NCI-H2107 treated with DMSO at 0.1 percent for 48 hours (cell line): ENCODE measurements at regions not wholly inside any gene's neighbourhood (a gene's known extent, or its start where the extent isn't known, plus 50 kb on each side); places are given as distances from the start of the nearest gene placed in this dataset.
"Not testable (repeated sequence)": the region's sequence is repeated elsewhere in the genome, so short reads cannot be mapped to it uniquely, and the experiment has no call there.

Source experiments
- DNase-seq: peaks from one replicate; lab custom pipeline; 2025; ENCODE audit not compliant: unreplicated experiment; lab: John Stamatoyannopoulos, UW

DNA sequence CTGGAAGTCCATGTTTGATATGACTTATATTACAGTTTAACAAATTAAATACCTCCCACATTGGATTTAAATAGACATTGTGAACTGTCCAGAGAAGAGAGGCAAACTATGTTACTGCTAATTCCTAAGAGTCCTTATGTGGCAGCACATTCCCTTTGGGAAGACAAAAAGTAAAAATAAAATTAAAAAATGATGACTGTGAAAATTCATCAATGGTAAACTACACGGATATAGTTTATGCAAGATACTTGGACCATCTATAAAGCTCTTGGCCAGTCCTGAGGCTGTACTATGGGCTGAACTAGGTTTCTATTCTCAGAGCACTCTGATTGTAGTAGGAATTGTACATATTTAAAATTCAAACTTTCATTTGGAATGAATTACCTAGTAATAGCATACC is 206.4 kb downstream of the LRRK2 start:
- no peak for DNase-seq

DNA sequence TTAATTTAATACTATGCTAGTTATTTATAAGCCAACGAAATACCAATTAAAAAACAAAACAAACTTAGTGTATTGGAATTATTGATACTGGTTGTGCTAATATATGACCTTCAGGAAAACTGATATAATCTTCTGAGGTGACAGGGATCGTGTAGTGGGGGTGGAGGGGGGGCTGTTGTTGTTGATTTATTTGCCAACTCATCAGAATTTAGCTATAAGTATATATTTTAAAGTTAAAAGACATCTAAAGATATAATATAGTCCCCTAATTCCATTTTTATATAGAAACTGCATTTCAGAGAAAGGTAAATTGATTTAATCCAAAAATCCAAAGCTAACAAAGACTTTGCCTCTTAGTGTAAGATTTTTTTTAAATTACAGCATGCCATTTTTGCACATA is 210.5 kb downstream of the LRRK2 start:
- no peak for DNase-seq

DNA sequence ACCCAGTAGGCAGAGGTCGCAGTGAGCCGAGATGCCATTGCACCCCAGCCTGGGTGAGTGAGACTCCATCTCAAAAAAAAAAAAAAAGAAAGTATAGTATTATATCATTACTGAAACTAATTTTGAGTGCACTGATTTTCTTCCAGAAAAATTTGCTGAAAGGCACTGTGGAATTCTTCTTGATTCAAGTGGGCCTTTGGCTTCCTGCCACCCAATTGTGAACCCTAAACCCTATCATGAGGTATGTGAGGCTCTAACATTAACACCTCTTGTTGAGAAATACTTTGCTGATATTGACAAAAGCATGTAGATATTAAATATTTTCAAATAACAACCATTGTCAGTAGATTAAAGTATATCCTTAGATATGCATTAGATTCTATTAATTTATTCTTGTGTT is 211.2 kb downstream of the LRRK2 start:
- DNase-seq, result no peak

DNA sequence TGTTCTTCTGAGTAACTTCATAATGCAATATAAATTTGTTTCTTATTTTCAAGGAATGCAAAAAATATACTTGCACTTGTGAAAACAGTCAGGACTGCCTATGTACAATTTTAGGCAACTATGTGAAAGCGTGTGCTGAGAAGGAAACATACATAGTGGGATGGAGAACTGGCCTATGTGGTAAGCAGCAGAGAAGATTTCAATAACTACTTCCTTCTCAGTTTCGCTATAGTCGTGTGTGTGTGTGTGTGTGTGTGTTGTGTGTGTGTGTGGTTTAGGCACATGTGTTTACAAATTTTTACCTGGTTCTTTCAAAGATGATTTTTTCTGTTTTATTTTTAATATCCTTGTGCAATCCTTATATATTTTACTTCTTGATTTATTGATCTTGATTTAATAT is 211.8 kb downstream of the LRRK2 start:
- no peak for DNase-seq

DNA sequence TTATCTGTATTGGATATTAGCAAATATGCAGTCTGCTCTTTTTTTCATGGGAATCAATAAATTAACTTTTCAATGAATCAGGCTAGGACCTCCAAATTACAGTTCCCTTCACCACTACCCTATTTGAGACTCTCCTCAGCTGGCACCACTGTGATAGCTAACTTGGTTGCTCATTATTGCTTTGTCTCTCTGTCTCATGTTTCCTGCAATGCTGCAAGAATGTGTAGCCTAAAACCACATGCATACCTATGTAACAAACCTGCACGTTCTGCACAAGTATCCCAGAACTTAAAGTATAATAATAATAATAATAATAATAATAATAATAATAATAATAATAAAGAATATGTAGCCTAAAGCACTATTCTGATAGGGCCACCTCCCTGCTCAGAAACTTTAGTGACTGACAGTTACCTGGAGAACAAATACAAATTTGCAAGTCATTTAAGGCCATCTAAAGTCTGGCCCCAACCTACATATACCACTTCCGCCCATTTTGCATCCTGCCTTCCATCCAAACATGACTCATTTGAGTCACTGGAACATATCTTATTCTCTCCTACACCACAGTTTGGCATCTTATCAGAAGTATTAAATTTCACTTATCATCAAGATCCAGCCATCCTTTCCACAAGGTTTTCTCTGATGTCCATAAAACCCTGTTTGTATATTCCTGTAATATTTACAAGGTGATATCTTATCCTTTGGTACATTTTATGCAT is 215.1 kb downstream of the LRRK2 start:
- no peak for DNase-seq

DNA sequence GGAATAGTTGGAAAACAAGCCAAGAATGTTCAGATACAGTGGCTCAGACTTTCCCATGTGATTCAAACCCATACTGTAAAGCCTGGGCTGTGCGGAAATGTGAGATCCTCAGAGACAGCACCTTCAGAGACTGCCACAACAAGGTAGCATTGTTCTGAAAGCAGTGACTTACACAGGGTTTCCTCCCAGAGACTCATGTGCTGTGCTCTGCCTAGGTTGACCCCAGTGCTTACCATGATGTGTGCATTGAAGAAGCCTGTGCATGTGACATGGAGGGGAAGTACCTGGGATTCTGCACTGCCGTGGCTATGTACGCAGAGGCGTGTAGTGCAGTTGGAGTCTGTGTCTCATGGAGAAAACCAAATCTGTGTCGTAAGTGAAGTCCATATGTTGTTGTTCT is 219.4 kb downstream of the LRRK2 start:
- DNase-seq, result no peak

DNA sequence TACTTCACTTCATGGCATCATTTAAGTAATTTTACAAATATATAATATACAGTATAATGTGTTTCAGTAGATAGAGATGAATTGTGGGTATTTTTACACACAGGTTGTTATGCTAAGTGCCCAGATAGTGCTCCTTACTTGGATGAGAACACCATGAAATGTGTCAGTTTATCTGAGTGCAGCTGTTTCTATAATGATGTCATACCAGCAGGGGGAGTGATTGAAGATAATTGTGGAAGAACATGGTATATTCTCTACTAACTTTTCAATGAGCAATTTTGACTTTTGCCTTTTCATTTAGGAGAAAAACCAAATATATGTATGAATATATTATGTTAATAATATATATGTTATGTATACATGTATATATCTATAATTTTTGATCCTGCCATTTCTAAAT is 221.6 kb downstream of the LRRK2 start:
- DNase-seq, result no peak

DNA sequence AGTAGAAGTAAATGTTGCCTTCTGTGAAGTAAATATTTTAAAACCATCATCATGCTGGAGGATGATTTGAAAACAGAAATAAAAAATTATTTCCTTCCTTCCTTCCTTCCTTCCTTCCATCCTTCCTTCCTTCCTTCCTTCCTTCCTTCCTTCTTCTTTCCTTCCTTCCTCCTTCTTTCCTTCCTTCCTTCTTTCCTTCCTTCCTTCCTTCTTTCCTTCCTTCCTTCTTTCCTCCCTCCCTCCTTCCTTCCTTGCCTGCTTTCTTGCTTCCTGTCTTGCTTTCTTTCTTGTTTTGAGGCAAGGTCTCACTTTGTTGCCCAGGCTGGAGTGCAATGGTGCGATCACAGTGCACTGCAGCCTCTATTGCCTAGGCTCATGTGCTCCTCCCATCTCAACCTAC is 223.7 kb downstream of the LRRK2 start:
- DNase-seq, result not testable (repeated sequence)

DNA sequence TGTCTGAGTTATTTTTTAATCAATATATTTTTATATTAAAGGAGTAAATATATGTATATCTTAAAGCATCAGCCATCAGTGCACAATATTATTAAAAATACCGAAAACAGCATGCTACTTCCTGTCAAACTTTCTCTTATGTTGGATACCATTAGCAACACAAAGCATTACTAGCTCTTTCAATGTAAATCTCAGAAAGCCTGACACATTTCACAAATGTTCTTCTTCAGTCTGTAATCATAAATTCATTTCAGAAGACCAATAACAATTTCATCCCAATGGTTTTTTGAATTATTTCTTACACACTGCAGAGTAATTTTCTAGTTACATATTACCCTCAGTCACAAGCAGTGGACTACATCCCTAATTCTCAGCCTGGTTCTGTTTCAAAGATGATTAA is 226.9 kb downstream of the LRRK2 start:
- no peak for DNase-seq

DNA sequence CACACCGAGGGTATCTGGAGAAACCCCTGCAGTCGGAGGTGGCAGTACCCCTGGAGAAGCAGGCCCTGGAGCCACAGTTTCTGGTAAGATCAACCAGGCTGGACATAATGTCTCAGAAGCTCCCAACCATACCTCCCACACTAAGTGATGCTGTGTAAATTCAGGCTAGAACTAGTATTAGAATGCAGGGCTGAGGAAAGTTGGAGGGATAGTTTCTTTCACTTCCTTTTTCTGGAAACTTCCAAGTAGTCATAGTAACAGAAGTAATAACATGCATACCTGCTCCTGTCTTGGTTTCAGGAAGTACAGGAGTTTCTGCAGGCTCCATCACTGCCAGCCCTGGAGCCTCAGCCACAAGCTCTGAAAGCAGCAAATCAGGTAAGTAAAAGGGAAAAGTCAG is 228.1 kb upstream of the CNTN1 start:
- DNase-seq, result no peak

DNA sequence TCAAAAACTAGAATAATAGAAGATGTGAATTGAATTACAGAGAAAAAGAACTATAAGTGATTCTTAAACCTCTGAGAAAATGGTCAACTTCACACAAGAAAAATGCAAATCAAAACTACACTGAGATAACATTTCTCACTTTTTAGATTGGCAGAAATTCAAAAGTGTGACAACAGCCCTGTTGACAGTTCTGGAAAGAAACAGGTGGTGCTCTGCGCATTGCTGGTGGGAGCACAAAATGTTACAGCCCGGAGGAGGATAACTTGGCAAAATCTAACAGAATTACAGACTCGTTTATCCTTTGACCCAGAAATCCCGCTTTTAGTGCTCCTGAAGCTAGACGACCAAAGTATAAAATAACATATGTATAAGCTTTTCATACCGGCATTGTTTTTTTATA is 222.5 kb upstream of the CNTN1 start:
- DNase-seq, result no peak

DNA sequence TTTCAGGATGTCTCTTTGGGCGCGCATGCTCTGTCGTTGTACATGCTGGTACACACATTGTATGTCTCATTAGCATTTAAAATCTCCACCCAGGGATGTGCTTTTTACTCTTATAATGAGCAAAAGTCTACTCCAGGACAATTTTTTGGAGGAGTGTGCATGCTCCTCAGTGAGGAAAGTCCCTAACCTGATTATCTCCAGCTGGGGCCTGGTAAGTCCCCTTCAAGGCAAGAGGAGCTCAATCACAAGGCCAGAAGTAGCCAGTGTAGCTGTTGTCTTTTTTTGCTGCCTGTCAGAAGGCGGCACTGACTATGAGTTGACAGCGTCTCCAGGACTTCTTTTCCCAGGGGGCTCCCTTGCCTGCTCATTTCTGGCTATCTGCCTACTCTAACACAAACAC is 218.3 kb upstream of the CNTN1 start:
- no peak for DNase-seq

DNA sequence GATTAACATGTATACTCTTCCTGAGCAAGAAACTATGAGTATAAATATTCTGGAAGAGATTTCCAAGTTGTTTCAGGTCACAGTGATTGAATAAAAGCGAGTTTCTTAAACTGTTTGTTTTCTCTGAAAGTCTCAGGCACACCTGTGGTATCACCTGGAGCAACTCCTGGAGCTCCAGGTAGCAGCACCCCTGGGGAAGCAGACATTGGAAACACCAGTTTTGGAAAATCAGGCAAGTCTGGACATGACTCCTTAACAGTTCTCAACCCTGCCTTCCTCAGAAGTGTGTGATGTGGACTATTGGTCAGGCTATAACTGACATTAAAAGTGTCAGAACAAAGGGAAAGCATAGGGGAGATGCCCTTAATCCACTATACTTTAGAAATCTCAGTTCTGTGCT is 217.6 kb upstream of the CNTN1 start:
- no peak for DNase-seq

DNA sequence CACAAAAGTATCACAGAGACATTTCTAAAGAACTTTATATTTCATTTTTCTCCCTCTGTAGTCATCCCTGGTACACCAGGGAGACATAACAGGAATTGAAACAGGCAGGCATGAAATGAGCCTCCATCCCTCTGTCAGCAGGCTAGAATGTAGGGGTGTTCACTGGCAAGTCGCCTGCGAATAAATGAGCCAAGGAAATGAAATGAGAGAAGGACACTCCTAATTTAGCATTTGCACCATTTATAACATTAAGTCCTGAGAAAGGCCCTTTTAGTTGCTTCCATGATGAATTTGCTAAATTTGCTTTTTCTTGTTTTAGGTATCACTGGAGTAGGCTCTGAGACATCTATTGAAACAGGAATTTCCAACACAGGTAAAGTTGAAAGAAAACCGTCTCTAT is 192.4 kb upstream of the CNTN1 start:
- DNase-seq, result no peak

DNA sequence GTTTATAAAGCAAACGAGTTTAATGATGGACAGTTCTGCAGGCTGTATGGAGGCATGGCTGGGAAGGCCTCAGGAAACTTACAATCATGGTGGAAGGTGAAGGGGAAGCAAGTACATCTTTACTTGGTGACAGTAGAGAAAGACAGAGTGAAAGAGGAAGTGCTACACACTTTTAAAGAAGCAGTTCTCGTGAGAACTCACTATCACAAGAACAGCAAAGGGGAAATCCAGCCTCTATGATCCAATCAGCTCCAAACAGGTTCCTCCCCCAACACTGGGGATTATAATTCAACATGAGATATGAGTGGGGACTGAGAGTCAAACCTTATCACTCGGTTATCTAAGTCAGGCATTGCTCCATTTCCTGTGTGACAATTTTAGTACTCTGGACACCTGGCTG is 189.9 kb upstream of the CNTN1 start:
- no peak for DNase-seq

DNA sequence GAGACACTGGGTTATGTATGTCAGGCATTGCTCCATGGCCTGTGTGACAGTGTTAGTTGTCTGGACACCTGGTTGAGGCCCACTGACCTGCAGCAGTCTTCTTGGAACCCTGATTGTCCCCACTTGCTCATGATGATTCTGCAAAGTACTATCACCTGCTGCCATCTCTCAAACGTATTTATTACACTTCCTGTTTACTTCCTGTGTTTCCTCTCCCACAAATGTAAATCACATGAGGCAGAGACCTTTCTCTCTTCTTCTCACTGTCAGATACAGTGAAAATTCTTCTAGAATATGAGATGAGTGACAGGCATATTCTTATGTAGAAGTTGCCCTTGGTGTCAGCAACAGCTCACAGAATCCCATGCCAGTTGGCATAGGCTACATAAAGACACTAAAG is 186.9 kb upstream of the CNTN1 start:
- no peak for DNase-seq

DNA sequence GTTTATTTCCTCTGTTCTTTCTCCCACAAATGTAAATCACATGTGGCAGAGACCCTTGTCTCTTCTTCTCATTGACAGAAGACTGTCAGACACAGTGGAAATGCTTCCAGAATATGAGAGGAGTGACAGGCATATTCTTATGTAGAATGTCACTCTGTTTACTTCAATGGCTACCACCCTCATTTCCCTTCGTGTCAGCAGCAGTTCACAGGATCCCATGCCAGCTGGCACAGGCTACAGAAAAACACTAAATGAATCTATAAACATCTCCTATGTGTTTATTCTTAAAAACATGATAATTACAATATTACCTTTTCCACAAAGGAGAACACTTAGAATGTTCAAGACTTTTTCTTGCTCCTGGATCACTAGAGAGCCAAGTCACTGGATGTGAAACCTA is 183.8 kb upstream of the CNTN1 start:
- no peak for DNase-seq

DNA sequence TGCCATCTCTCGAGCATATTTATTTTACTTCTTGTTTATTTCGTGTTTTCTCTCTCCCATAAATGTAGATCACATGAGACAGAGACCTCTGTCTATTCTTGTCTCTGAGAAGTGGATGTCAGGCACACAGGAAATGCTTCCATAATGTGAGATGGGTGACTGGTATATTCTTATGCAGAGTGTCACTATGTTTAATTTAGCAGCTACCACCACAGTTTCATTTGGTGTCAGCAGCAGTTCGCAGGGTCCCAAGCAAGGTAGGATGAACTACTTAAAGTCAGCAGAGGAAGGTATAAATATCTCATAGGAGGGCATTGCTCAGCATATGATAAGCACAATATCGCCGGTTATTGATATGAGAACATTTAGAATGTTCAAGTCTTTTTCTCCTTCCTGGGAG is 180.9 kb upstream of the CNTN1 start:
- DNase-seq, result no peak

DNA sequence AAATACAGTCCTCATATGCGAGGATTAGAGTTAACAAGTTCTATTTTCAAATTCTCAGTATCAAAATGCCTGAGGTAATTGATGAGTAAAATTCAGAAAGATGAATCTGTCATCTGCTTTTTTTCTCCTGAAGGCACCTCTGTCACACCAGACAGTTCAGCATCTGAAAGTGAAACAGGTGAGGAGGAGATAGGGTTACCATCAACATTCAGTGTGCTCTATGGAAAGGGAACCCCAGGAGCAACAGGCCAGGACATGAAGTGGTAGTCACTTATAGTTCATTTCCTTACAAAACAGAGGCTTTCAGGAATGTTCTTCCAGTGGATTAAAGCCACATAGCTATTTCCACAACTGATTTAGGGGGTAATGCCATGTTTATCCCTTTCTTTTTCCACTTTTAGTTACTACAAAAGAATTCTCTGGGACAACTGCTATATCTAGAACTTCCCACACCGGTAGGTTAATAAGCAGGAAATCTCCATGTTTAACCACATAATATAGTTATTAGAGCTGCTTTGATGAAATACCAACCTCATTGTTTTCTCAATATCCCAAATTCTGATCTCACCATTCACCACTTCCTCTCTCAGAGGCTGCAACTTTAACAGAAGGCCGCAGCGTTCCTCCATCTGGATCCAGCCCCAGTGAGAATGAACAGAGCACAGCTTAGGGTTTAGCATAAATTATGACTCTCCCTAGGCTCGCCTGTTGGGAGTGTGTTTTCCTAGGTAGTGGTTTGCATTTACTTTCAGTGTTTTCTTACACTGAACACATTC is 177.0 kb upstream of the CNTN1 start:
- DNase-seq, result no peak

DNA sequence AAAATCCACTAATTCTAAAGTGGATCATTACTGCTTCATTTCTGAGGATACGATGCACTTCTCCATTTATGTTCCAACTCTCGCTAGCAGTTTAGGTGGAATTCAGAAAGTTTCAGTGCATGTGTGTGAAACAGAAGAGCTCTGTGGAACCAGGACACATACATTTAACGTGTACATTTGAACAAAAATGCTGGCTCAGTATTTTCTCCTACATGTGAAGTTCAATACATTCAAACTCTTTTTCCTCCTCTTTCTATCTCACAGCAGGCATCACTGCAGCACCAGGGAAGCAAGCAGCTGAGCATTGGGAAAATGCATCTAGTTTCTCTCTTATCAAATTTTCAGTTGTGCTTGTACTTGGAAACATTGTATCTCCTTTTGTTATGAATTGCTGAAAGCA is 169.4 kb upstream of the CNTN1 start:
- DNase-seq, result no peak

DNA sequence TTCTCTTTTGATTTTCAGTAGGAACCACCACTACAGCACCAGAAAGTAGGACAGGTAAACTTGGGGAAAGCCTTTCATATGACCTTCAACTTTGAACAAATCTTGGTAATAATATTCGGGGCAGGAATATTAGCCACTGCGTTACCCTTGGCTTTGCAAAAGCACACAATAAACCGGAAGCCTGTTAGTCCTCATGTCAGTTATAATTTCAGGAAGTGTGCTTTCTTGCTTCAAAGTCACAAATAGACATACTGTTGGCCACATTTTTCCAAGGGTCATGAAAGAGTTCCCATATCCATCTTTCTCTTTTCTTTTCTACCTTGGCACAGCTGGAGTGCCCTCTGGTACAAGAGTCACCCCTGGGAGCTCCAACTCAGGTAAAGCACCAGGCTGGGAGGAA is 167.2 kb upstream of the CNTN1 start:
- no peak for DNase-seq

DNA sequence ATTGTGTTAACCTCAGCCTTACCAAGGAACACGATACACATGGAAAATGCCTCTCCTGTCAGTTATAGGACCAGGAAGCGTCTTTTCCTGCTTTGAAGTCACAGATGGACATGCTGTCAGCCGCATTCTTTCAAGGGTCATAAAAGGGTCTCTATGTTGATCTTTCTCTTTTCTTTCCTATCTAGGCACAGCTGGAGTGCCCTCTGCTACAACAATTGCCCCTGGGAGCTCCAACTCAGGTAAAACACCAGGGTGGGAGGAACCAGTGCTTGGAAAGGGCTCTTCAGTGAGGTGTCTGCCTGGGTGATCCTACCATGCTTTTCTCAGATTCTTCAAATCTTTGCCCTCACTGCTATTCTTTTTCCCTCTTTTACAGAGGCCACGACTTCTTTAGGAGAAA is 157.4 kb upstream of the CNTN1 start:
- no peak for DNase-seq

DNA sequence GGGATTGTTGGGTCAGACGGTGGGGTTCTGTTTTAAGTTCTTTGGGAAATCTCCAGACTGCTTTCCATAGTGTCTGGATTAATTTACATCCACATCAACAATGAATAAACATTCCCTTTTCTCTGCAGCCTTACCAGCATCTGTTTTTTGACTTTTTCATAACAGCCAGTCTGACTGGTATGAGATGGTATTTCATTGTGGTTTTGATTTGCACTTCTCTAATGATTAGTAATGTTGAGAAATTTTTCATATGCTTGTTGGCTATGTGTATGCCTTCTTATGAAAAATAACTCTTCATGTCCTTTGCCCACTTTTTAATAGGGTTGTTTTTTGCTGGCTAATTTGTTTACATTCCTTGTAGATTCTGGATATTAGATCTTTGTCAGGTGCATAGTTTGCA is 140.8 kb upstream of the CNTN1 start:
- no peak for DNase-seq
